ENCODE measurements at regions not wholly inside any gene's neighbourhood (a gene's known extent, or its start where the extent isn't known, plus 50 kb on each side); places are given as distances from the start of the nearest gene placed in this dataset.

- H3K27ac ChIP-seq, result no peak overlapping the region
- H3K4me3 ChIP-seq, result no peak overlapping the region
- H3K9me3 ChIP-seq, result no peaks in the 10 kb centered on the region
- H3K4me1 ChIP-seq, result no peaks in the 10 kb centered on the region
- no peak for DNase-seq
- intact Hi-C loops (cut with DNase I; ENCODE audit: low total_unique reads), result no loop called here
- no peaks in the 10 kb centered on the region for H3K36me3 ChIP-seq (ENCODE audit: low read depth, missing control alignments)
- no peaks in the 10 kb centered on the region for H3K27me3 ChIP-seq
- WGBS, 2 donors, result 88 to 92% methylated on average over 4 of the region's 4 CpGs
- TF ChIP-seq CTCF (IDR thresholded peaks at IDR 0.05), result no peak
- no peak for TF ChIP-seq POLR2A (IDR thresholded peaks at IDR 0.05)
These were observed 93.7 kb upstream of the SETBP1 start for GRCh38 chr18:44586782-44587524.

GRCh38 chr18:44588508-44588907, 92.2 kb upstream of the SETBP1 start:
- no peak for TF ChIP-seq CTCF (IDR thresholded peaks at IDR 0.05)
- TF ChIP-seq POLR2A (IDR thresholded peaks at IDR 0.05), result no peak
- Histone ChIP-seq H3K9me3 (no peaks in the 10 kb centered on the region), H3K4me1 (no peaks in the 10 kb centered on the region), H3K4me3 (no peak overlapping the region), H3K27ac (no peak overlapping the region), H3K27me3 (no peaks in the 10 kb centered on the region), H3K36me3 (ENCODE audit: low read depth, missing control alignments) (no peaks in the 10 kb centered on the region)
- WGBS, 2 donors, result 72 to 76% methylated on average over 2 of the region's 2 CpGs
- intact Hi-C loops (cut with DNase I; ENCODE audit: low total_unique reads), result no loop called here
- no peak for DNase-seq

GRCh38 chr18:44589693-44590355, 90.9 kb upstream of the SETBP1 start:
- 93 to 96% methylated on average over 3 of the region's 3 CpGs for WGBS, 2 donors
- intact Hi-C loops (cut with DNase I; ENCODE audit: low total_unique reads), result no loop called here
- DNase-seq, result no peak
- H3K4me3 ChIP-seq, result no peak overlapping the region
- H3K36me3 ChIP-seq (ENCODE audit: low read depth, missing control alignments), result no peaks in the 10 kb centered on the region
- H3K27me3 ChIP-seq, result no peaks in the 10 kb centered on the region
- TF ChIP-seq POLR2A (IDR thresholded peaks at IDR 0.05), result no peak
- no peak for TF ChIP-seq CTCF (IDR thresholded peaks at IDR 0.05)
- no peak overlapping the region for H3K27ac ChIP-seq
- H3K4me1 ChIP-seq, result no peaks in the 10 kb centered on the region
- no peaks in the 10 kb centered on the region for H3K9me3 ChIP-seq

- Histone ChIP-seq H3K27ac (no peak overlapping the region), H3K27me3 (no peaks in the 10 kb centered on the region), H3K9me3 (no peaks in the 10 kb centered on the region), H3K4me3 (no peak overlapping the region), H3K4me1 (no peaks in the 10 kb centered on the region), H3K36me3 (ENCODE audit: low read depth, missing control alignments) (no peaks in the 10 kb centered on the region)
- WGBS, 2 donors, result 94 to 95% methylated on average over 1 of the region's 1 CpG
- no peak for DNase-seq
- intact Hi-C loops (cut with DNase I; ENCODE audit: low total_unique reads), result no loop called here
- no peak for TF ChIP-seq POLR2A (IDR thresholded peaks at IDR 0.05)
- TF ChIP-seq CTCF (IDR thresholded peaks at IDR 0.05), result no peak
These were observed 89.6 kb upstream of the SETBP1 start for GRCh38 chr18:44590956-44591670.
